ENCODE measurements at regions not wholly inside any gene's neighbourhood (a gene's known extent, or its start where the extent isn't known, plus 50 kb on each side); places are given as distances from the start of the nearest gene placed in this dataset.

GRCh38 chr1:60126723-60127122 is 53.2 kb upstream of the C1orf87 start:
- Mint-ChIP-seq H3K4me1 (no peaks in the 10 kb centered on the region), H3K27ac (no peak overlapping the region), H3K27me3 (no peaks in the 10 kb centered on the region), H3K36me3 (no peaks in the 10 kb centered on the region), H3K9me3 (peaks cover 0 to 6% (median 0%) of the 10 kb centered on the region in 3 donors), H3K4me3 (no peak overlapping the region)
- Histone ChIP-seq H3K27ac (ENCODE audit: low read length) (no peak overlapping the region), H3K4me3 (ENCODE audit: control insufficient read depth in 1 of 2, extremely low read depth in 1 of 2, low read length in 1 of 2) (no peak overlapping the region), H3K4me1 (ENCODE audit: control insufficient read depth in 1 of 2, extremely low read depth in 1 of 2, insufficient read depth in 2 of 2, low read length in 2 of 2) (no peaks in the 10 kb centered on the region), H3K36me3 (ENCODE audit: control insufficient read depth in 2 of 2, extremely low read depth in 1 of 2, insufficient read depth in 1 of 2, low read length in 1 of 2) (no peaks in the 10 kb centered on the region), H3K27me3 (replicated peaks in 1 of 2; ENCODE audit: control insufficient read depth in 2 of 2, extremely low read depth in 1 of 2, insufficient read depth in 2 of 2, low read length in 1 of 2) (no peaks in the 10 kb centered on the region), H3K9me3 (no peaks in the 10 kb centered on the region)
- ATAC-seq (replicated peaks in 1 of 4) (no peak), DNase-seq (no peak)
- POLR2A ChIA-PET, result no interaction called here
- CTCF ChIA-PET, result no interaction called here
- WGBS (ENCODE audit: insufficient coverage), result 100% methylated on average over 1 of the region's 3 CpGs
